Adrenal gland (tissue), 9 donors: ENCODE measurements at regions not wholly inside any gene's neighbourhood (a gene's known extent, or its start where the extent isn't known, plus 50 kb on each side); places are given as distances from the start of the nearest gene placed in this dataset.

Source experiments
- DNase-seq, 7 donors: peaks; one replicate each; pipeline ENCODE4 v3.0.0-alpha.2; 2019 to 2020
- H3K27ac ChIP-seq, 5 donors: fragments of 200-600 bp; sonication (generic) in 4 of 5; 1 replicate in 3 of 5; 2 replicates in 2 of 5; pipeline versions ENCODE4 v1.5.1 to v1.8.0; 2016 to 2020; ENCODE audit warnings: mild to moderate bottlenecking in 1 of 5
- H3K27me3 ChIP-seq: fragments of 200-600 bp; 2 replicates; pipeline ENCODE4 v1.8.0; 2021
- H3K36me3 ChIP-seq, 2 donors: fragments of 200-600 bp; replicated peaks in 1 of 2; 1 replicate in 1 of 2; 2 replicates in 1 of 2; pipeline versions ENCODE4 v1.5.1 to v1.8.0; 2018 to 2022
- H3K4me1 ChIP-seq, 2 donors: fragments of 200-600 bp; replicated peaks in 1 of 2; 1 replicate in 1 of 2; 2 replicates in 1 of 2; pipeline versions ENCODE4 v1.5.1 to v1.8.0; 2018 to 2021
- H3K4me3 ChIP-seq, 4 donors: fragments of 200-600 bp; sonication (generic) in 3 of 4; one replicate each; pipeline ENCODE4 v1.5.1; 2016 to 2018
- H3K9me3 ChIP-seq, 3 donors: fragments of 200-600 bp; sonication (generic) in 1 of 3; replicated peaks in 1 of 3; 1 replicate in 2 of 3; 2 replicates in 1 of 3; pipeline versions ENCODE4 v1.5.1 to v1.8.0; 2016 to 2021
- POLR2A ChIP-seq, 2 donors: fragments of 450-650 bp; IDR thresholded peaks; one replicate each; pipeline ENCODE4 v1.6.1; 2017; ENCODE audit warnings: antibody characterized with exemption in 2 of 2, mild to moderate bottlenecking in 2 of 2, moderate library complexity in 1 of 2
- WGBS, 4 donors: extraction: QIAGEN DNeasy Blood & Tissue Kit in 2 of 4; methylation state at CpG; one replicate each; pipeline versions ENCODE4 v1.1.5 to v1.1.7; 2013 to 2017; 5-methylcytosine and 5-hydroxymethylcytosine counted together
- intact Hi-C, 2 donors: fragments of 100-400 bp; cut with DNase I; formaldehyde crosslinking; loops; one replicate each; pipeline versions ENCODE4 v1.14.1 to v1.15.0; 2022 to 2023
- TF ChIP-seq, protein P1 (sequence below), 6 experiments: fragments of 450-650 bp in 4 of 6; fragments of 200-600 bp in 2 of 6; sonication (generic) in 1 of 6; IDR thresholded peaks; 1 replicate in 5 of 6; 2 replicates in 1 of 6; pipeline versions ENCODE4 v1.5.1 to v1.8.0; 2016 to 2021; ENCODE audit warnings: antibody characterized with exemption in 6 of 6, mild to moderate bottlenecking in 2 of 6, moderate library complexity in 1 of 6
- donor health status: healthy with polysubstance abuse.
- donor health status: Bipolar disorder and iron deficiency.
- donor health status: DM: yes; HTN: yes; CAD: no.
- donor health status: DM: no; HTN: no; CAD: no.
- donor health status: DM: no; HTN: no; CAD: no.

GRCh38 chr18:43662657-43663056 is 385.4 kb upstream of the SYT4 start:
- WGBS, 4 donors = 67 to 71% (median 69%) methylated on average over 4 of the region's 4 CpGs
- Histone ChIP-seq H3K36me3 (no peaks in the 10 kb centered on the region), H3K4me1 (no peaks in the 10 kb centered on the region), H3K9me3 (no peaks in the 10 kb centered on the region), H3K4me3 (no peak overlapping the region), H3K27ac (no peak overlapping the region), H3K27me3 (no peaks in the 10 kb centered on the region)
- intact Hi-C loops = no loop called here
- TF ChIP-seq, protein P1, sequence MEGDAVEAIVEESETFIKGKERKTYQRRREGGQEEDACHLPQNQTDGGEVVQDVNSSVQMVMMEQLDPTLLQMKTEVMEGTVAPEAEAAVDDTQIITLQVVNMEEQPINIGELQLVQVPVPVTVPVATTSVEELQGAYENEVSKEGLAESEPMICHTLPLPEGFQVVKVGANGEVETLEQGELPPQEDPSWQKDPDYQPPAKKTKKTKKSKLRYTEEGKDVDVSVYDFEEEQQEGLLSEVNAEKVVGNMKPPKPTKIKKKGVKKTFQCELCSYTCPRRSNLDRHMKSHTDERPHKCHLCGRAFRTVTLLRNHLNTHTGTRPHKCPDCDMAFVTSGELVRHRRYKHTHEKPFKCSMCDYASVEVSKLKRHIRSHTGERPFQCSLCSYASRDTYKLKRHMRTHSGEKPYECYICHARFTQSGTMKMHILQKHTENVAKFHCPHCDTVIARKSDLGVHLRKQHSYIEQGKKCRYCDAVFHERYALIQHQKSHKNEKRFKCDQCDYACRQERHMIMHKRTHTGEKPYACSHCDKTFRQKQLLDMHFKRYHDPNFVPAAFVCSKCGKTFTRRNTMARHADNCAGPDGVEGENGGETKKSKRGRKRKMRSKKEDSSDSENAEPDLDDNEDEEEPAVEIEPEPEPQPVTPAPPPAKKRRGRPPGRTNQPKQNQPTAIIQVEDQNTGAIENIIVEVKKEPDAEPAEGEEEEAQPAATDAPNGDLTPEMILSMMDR (IDR thresholded peaks at IDR 0.05) = no peak
- no peak for TF ChIP-seq POLR2A (IDR thresholded peaks at IDR 0.05)
- DNase-seq = no peak

DNA sequence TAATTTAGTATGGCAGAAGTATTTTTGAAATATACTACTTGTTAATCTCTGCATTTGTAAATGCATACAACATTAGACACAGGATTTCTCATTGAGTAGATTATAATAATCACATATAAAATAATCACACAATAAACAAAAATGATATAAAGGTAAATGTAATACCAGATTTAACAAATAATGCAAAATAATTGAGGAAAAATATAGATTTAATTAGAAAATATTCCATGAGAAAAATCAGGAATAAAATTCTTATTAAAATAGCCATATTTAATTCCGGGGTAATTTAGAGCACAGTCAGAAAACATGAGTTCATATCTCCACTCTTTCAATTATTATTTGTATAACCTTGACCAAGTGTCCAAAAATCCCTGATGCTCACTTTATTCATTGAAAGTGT is 385.9 kb upstream of the SYT4 start:
- TF ChIP-seq, protein P1 (IDR thresholded peaks at IDR 0.05) = no peak
- TF ChIP-seq POLR2A (IDR thresholded peaks at IDR 0.05) = no peak
- DNase-seq = no peak
- Histone ChIP-seq H3K4me1 (no peaks in the 10 kb centered on the region), H3K9me3 (no peaks in the 10 kb centered on the region), H3K4me3 (no peak overlapping the region), H3K36me3 (no peaks in the 10 kb centered on the region), H3K27me3 (no peaks in the 10 kb centered on the region), H3K27ac (no peak overlapping the region)
- intact Hi-C loops = no loop called here
- WGBS, 4 donors = 49 to 61% (median 57%) methylated on average over 1 of the region's 1 CpG

- DNase-seq = no peak
- Histone ChIP-seq H3K4me1 (no peaks in the 10 kb centered on the region), H3K27me3 (no peaks in the 10 kb centered on the region), H3K9me3 (no peaks in the 10 kb centered on the region), H3K36me3 (no peaks in the 10 kb centered on the region), H3K27ac (no peak overlapping the region), H3K4me3 (no peak overlapping the region)
- intact Hi-C loops = no loop called here
- 52 to 73% (median 55%) methylated on average over 3 of the region's 3 CpGs for WGBS, 4 donors
- TF ChIP-seq POLR2A (IDR thresholded peaks at IDR 0.05) = no peak
- TF ChIP-seq, protein P1 (IDR thresholded peaks at IDR 0.05) = no peak
Measured at GRCh38 chr18:43664487-43665008, 387.3 kb upstream of the SYT4 start.

DNA sequence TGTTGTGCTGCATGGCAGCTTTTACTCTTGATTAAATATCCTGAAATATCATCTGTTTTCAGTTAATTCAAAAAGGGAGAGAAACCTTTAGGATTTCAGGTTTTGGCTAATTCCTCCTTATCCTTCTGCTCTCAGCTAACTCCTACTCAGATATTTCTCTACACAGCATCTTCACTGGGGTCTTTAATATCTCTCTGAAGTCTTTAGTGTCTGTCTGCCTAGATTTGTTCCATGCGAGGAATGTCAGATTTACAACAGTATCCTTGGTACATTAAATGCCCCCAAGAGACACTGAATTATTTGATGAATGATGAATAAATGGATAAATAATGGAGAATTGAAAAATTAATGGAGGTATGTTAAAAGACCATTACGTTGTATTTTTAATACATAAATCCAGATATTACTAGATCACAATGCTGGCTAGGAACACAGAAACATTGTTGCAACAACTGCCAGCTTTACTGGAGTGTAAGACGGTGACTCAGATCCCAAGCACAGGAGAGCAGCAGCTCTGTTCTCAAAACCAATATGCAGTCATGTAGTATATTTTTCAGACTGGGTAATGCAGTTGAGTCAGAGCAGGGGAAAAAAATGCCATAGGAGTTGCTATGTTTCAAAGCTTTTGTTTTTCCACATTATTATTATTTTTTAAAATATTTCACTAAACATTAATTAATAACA is 388.0 kb upstream of the SYT4 start:
- intact Hi-C loops = no loop called here
- 41 to 57% (median 50%) methylated on average over 3 of the region's 3 CpGs for WGBS, 4 donors

More for the DNA sequence above, 388.0 kb upstream of the SYT4 start:
- Histone ChIP-seq H3K4me3 (no peak overlapping the region), H3K27me3 (no peaks in the 10 kb centered on the region), H3K4me1 (no peaks in the 10 kb centered on the region), H3K36me3 (no peaks in the 10 kb centered on the region), H3K9me3 (no peaks in the 10 kb centered on the region), H3K27ac (no peak overlapping the region)
- no peak for DNase-seq
- TF ChIP-seq, protein P1 (IDR thresholded peaks at IDR 0.05) = no peak
- TF ChIP-seq POLR2A (IDR thresholded peaks at IDR 0.05) = no peak
